BE2C (cell line): ENCODE measurements at regions not wholly inside any gene's neighbourhood (a gene's known extent, or its start where the extent isn't known, plus 50 kb on each side); places are given as distances from the start of the nearest gene placed in this dataset.

ENCODE experiments used
- DNase-seq: peaks from one replicate; pipeline ENCODE4 v3.0.0-alpha.2; 2020
- H3K27me3 ChIP-seq: fragments of 250-450 bp; sonication (Bioruptor Pico); 2 replicates; pipeline ENCODE4 v1.5.1; 2020; ENCODE audit warnings: mild to moderate bottlenecking
- H3K36me3 ChIP-seq: fragments of 250-450 bp; sonication (Bioruptor Pico); 2 replicates; pipeline ENCODE4 v1.5.1; 2020; ENCODE audit warnings: mild to moderate bottlenecking
- H3K4me1 ChIP-seq: fragments of 250-450 bp; sonication (Bioruptor Pico); 2 replicates; pipeline ENCODE4 v1.5.1; 2020
- H3K4me3 ChIP-seq: 2 replicates; pipeline ENCODE4 v1.5.1; 2011; ENCODE audit warnings: low read depth, low read length
- H3K9me3 ChIP-seq: fragments of 250-450 bp; sonication (Bioruptor Pico); 2 replicates; pipeline ENCODE4 v1.5.1; 2020
- CTCF ChIP-seq: IDR thresholded peaks from 2 replicates; pipeline ENCODE4 v1.5.1; 2012; ENCODE audit warnings: mild to moderate bottlenecking, low read depth, low read length

DNA sequence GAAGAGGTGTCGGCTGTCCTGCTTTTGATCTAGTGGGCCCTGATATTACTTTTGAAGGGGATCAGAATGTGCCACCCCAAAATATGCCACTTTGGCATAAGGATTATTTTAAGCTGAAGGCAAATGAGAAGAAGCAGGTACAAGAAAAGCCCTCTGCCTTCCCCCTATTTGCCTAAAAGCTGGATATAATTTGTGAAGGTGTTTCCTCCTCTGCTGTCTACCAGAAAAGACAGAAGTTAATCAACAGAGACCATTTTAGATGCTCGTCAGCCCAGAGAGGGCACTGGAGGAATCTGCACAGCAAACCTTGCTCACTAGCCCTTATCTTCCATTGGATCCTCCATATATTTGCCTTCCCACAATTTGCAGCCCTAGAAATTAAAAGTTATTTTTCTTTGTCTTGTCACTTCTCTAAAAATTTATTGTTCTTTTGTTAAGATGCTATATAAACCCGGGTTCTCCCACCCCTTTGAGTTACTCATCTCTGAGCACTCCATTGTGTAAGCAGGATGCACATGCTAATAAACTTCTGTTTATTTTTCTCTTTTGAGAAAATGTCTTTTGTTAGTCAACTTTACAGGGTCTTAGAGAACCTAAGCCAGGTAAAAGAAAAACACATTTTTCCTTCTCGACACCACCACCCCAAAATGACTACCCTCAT, 163.2 kb upstream of the SLC1A4 start:
- no peaks in the 10 kb centered on the region for H3K4me1 ChIP-seq
- no peak for TF ChIP-seq CTCF
- H3K36me3 ChIP-seq: no peaks in the 10 kb centered on the region
- H3K27me3 ChIP-seq: no peaks in the 10 kb centered on the region
- no peak for DNase-seq
- H3K4me3 ChIP-seq: no peak overlapping the region
- H3K9me3 ChIP-seq: no peaks in the 10 kb centered on the region

DNA sequence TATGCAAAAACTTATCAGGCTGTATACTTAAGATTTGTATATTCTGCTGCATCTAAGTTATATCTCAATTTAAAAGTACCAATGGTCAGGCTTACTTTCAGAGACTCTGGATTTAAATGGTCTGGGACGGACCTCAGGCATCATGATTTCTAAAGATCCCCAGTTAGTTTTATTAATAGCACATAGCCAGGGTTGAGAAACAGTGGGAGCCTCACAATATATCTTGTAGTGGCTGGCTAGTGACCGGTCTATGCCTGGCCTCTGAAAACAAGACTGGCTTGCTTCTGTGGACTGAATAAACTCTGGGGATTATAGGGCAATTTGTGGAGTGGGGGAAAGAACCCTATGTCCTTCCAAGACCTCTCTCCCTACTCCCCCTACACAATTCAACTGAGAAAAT, 162.5 kb upstream of the SLC1A4 start:
- H3K36me3 ChIP-seq: no peaks in the 10 kb centered on the region
- no peak overlapping the region for H3K4me3 ChIP-seq
- no peaks in the 10 kb centered on the region for H3K9me3 ChIP-seq
- H3K4me1 ChIP-seq: no peaks in the 10 kb centered on the region
- DNase-seq: no peak
- H3K27me3 ChIP-seq: no peaks in the 10 kb centered on the region
- no peak for TF ChIP-seq CTCF

DNA sequence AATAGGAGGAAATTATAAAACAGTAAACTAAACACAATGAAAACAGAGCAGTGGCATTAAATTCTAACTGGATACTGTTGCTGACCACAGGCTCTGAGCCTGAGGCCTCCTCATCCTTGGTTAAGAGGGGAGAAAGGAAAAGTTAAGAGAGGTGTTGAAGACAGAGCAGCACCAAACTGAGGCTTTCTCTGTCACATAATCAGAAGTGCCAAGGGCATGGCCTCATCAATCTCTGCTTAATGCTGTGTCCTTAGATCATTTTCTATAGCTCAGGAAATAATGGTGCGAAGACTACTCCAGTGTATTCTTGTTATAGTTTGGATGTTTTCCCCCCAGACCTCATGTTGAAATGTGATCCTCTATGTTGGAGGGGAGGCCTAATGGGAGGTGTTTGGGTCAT, 160.9 kb upstream of the SLC1A4 start:
- TF ChIP-seq CTCF: no peak
- no peaks in the 10 kb centered on the region for H3K4me1 ChIP-seq

DNA sequence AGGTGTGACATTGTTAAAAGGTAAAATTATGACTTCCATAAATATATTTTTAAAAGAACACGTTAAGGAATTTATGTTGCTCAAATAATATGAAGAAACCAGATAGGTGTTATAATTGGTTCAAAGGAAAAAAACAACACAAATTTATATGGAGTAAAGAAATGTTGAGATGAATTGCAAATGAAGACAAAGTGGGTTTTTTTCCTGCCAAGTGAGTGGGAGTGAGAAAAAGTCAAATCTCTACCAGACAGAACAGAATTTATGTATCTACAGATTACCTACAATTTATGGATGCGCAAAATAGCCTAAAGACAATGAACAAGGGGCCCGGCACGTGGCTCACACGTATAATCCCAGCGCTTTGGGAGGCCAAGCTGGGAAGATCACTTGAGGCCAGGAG, 159.7 kb upstream of the SLC1A4 start:
- no peak for DNase-seq
- H3K36me3 ChIP-seq: no peaks in the 10 kb centered on the region
- no peaks in the 10 kb centered on the region for H3K9me3 ChIP-seq
- H3K27me3 ChIP-seq: no peaks in the 10 kb centered on the region
- no peak overlapping the region for H3K4me3 ChIP-seq
- no peaks in the 10 kb centered on the region for H3K4me1 ChIP-seq
- TF ChIP-seq CTCF: no peak

More for the DNA sequence above, 160.9 kb upstream of the SLC1A4 start:
- no peak overlapping the region for H3K4me3 ChIP-seq
- DNase-seq: no peak
- no peaks in the 10 kb centered on the region for H3K36me3 ChIP-seq
- no peaks in the 10 kb centered on the region for H3K27me3 ChIP-seq
- no peaks in the 10 kb centered on the region for H3K9me3 ChIP-seq

GRCh38 chr2:64831134-64831976, 157.8 kb upstream of the SLC1A4 start:
- H3K27me3 ChIP-seq: no peaks in the 10 kb centered on the region
- no peaks in the 10 kb centered on the region for H3K9me3 ChIP-seq
- no peak overlapping the region for H3K4me3 ChIP-seq
- no peaks in the 10 kb centered on the region for H3K4me1 ChIP-seq
- no peaks in the 10 kb centered on the region for H3K36me3 ChIP-seq
- peak; percentile 50 for DNase-seq
- TF ChIP-seq CTCF: peak; percentile 86

DNA sequence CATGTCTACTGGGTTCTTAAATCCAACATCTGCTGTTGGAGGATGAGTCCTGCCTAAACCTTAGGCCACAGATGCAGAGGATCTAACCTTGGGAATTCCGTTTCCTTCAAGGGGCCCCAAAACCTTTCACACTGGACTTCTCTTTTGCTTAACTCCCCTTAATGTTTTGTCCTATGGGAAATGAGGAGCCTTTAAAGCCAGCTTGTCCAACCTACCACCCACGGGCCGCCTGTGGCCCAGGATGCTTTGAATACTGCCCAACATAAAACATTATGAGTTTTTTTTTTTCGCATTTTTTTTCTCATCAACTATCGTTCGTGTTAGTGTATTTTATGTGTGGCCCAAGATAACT, 157.2 kb upstream of the SLC1A4 start:
- TF ChIP-seq CTCF: no peak
- no peak for DNase-seq
- Histone ChIP-seq H3K4me1 (no peaks in the 10 kb centered on the region), H3K4me3 (no peak overlapping the region), H3K9me3 (no peaks in the 10 kb centered on the region), H3K36me3 (no peaks in the 10 kb centered on the region), H3K27me3 (no peaks in the 10 kb centered on the region)
